Astrocyte (in vitro differentiated cells and primary cell): ENCODE measurements at regions not wholly inside any gene's neighbourhood (a gene's known extent, or its start where the extent isn't known, plus 50 kb on each side); places are given as distances from the start of the nearest gene placed in this dataset.

Source experiments
- DNase-seq: peaks from one replicate; pipeline ENCODE4 v3.0.0-alpha.2; 2010; ENCODE audit warnings: low read depth
- FAIRE-seq: peaks from 2 replicates; lab custom pipeline; 2011; peaks lifted over from hg19 to GRCh38; lab: Jason Lieb, UNC
- H2AFZ ChIP-seq: 2 replicates; pipeline ENCODE4 v1.6.0; 2012; ENCODE audit warnings: low read depth, low read length, inconsistent platforms
- H3K27ac ChIP-seq: 2 replicates; pipeline ENCODE4 v1.5.1; 2011; ENCODE audit warnings: low read depth, low read length, inconsistent platforms
- H3K27me3 ChIP-seq: 2 replicates; pipeline ENCODE4 v1.6.0; 2011; ENCODE audit warnings: low read length, inconsistent platforms; ENCODE audit not compliant: insufficient read depth
- H3K36me3 ChIP-seq: 2 replicates; pipeline ENCODE4 v1.5.1; 2011; ENCODE audit warnings: low read length, inconsistent platforms; ENCODE audit not compliant: insufficient read depth
- H3K4me1 ChIP-seq: 2 replicates; pipeline ENCODE4 v1.5.1; 2011; ENCODE audit warnings: low read length, inconsistent platforms; ENCODE audit not compliant: insufficient read depth
- H3K4me2 ChIP-seq: 2 replicates; pipeline ENCODE4 v1.6.0; 2012; ENCODE audit warnings: low read length, inconsistent platforms
- H3K4me3 ChIP-seq: 2 replicates; pipeline ENCODE4 v1.5.1; 2011; ENCODE audit warnings: low read depth, mild to moderate bottlenecking, low read length, inconsistent platforms; ENCODE audit not compliant: insufficient read depth
- H3K79me2 ChIP-seq: 2 replicates; pipeline ENCODE4 v1.6.0; 2012; ENCODE audit warnings: mild to moderate bottlenecking, low read length, inconsistent platforms; ENCODE audit not compliant: insufficient read depth
- H3K9ac ChIP-seq: 2 replicates; pipeline ENCODE4 v1.6.0; 2012; ENCODE audit warnings: mild to moderate bottlenecking, low read length, inconsistent platforms
- H3K9me3 ChIP-seq: 2 replicates; pipeline ENCODE4 v1.5.1; 2012; ENCODE audit warnings: low read depth, mild to moderate bottlenecking, low read length, inconsistent platforms; ENCODE audit not compliant: insufficient read depth
- H4K20me1 ChIP-seq: 2 replicates; pipeline ENCODE4 v1.6.0; 2012; ENCODE audit warnings: low read length, inconsistent platforms; ENCODE audit not compliant: insufficient read depth
- H3K27ac Mint-ChIP-seq: one replicate; pipeline ENCODE4 v1.8.0; 2021; ENCODE audit warnings: mild to moderate bottlenecking, mixed read lengths; ENCODE audit not compliant: unreplicated experiment
- H3K27me3 Mint-ChIP-seq: one replicate; pipeline ENCODE4 v1.8.0; 2021; ENCODE audit warnings: low read depth, mixed read lengths; ENCODE audit not compliant: unreplicated experiment
- H3K36me3 Mint-ChIP-seq: one replicate; pipeline ENCODE4 v1.8.0; 2021; ENCODE audit warnings: low read depth, mixed read lengths; ENCODE audit not compliant: unreplicated experiment
- H3K4me1 Mint-ChIP-seq: one replicate; pipeline ENCODE4 v1.8.0; 2021; ENCODE audit warnings: low read depth, mixed read lengths; ENCODE audit not compliant: unreplicated experiment
- H3K4me3 Mint-ChIP-seq: one replicate; pipeline ENCODE4 v1.8.0; 2021; ENCODE audit warnings: mild to moderate bottlenecking, moderate library complexity, mixed read lengths; ENCODE audit not compliant: unreplicated experiment
- H3K9me3 Mint-ChIP-seq: one replicate; pipeline ENCODE4 v1.8.0; 2021; ENCODE audit warnings: mild to moderate bottlenecking, mixed read lengths; ENCODE audit not compliant: unreplicated experiment
- EZH2 ChIP-seq: IDR thresholded peaks from 2 replicates; pipeline ENCODE4 v1.6.1; 2012; ENCODE audit warnings: mild to moderate bottlenecking, low read length, inconsistent platforms; ENCODE audit not compliant: insufficient read depth
- TF ChIP-seq, protein P1 (sequence below): IDR thresholded peaks from 2 replicates; pipeline ENCODE4 v1.5.1; 2011; ENCODE audit warnings: low read depth, mild to moderate bottlenecking, inconsistent platforms, low read length, moderate library complexity; ENCODE audit not compliant: insufficient read depth

DNA sequence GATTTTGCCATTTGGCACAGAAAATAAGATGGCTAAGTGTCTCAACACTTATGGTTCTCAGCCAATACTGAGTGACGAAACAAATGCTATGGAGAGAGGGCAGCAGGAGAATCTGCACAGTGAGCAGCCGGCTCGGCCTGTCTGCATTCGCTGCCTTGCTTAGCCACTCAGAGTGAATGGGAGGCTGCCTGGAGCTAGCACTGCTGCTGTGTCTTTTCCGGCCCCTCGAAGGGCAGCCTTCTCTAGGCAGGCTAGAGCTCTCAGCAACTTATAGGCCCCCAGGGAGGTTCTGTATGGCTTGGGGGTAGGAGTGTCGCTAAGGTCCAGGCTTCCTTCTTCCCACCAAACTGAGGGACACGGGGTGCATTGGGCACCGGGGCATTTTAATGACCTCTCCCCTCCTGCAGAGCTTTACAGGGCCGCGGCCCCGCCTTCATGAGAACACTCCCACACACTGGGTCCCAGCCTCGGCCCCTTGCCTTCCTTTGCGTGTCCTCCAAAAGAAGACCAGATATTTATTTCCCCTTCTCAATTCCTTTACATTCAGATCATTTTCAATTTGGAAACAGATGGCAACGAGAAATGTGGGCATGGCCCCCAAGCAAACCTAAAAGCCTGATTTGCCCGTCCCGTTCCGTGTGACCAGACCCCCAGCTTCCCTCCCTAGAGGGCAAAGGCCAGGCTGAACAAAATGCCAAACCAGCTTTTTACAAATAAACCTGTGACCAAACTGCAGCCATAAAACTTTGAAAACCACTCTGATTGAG is 670.9 kb downstream of the TOX3 start:
- Mint-ChIP-seq H3K9me3 (no peaks in the 10 kb centered on the region), H3K27ac (no peak overlapping the region), H3K4me1 (peaks cover 6% of the 10 kb centered on the region), H3K4me3 (no peak overlapping the region), H3K27me3 (peaks cover 5% of the 10 kb centered on the region), H3K36me3 (no peaks in the 10 kb centered on the region)
- Histone ChIP-seq H3K9me3 (no peaks in the 10 kb centered on the region), H2AFZ (no peak overlapping the region), H3K79me2 (no peaks in the 10 kb centered on the region), H3K4me3 (no peak overlapping the region), H3K4me2 (no peak overlapping the region), H3K36me3 (no peaks in the 10 kb centered on the region), H4K20me1 (no peaks in the 10 kb centered on the region), H3K27me3 (no peaks in the 10 kb centered on the region), H3K9ac (no peak overlapping the region), H3K27ac (no peak overlapping the region), H3K4me1 (peaks cover 15% of the 10 kb centered on the region)
- TF ChIP-seq, protein P1, sequence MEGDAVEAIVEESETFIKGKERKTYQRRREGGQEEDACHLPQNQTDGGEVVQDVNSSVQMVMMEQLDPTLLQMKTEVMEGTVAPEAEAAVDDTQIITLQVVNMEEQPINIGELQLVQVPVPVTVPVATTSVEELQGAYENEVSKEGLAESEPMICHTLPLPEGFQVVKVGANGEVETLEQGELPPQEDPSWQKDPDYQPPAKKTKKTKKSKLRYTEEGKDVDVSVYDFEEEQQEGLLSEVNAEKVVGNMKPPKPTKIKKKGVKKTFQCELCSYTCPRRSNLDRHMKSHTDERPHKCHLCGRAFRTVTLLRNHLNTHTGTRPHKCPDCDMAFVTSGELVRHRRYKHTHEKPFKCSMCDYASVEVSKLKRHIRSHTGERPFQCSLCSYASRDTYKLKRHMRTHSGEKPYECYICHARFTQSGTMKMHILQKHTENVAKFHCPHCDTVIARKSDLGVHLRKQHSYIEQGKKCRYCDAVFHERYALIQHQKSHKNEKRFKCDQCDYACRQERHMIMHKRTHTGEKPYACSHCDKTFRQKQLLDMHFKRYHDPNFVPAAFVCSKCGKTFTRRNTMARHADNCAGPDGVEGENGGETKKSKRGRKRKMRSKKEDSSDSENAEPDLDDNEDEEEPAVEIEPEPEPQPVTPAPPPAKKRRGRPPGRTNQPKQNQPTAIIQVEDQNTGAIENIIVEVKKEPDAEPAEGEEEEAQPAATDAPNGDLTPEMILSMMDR: no peak
- no peak for TF ChIP-seq EZH2
- no peak for DNase-seq
- FAIRE-seq: no peak

DNA sequence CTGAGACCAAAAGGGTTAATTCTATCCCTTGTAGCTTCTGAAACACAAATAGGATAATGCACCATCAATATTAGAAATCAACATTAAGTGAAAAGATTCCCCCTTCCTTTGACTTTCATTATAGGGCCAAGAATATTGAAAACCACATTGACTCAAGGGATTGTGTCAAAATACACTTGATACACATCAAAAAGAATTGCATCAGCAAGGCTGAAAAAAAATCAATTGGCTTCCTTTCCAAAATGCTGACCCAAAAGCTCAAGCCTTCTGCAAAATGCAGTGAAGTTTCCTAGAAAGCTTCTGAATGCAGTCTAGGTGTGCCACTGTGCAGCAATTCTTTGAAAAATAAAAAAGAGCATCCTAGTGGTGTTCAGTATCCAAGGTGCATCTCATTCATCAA is 674.4 kb downstream of the TOX3 start:
- Histone ChIP-seq H3K4me2 (no peak overlapping the region), H4K20me1 (no peaks in the 10 kb centered on the region), H3K79me2 (no peaks in the 10 kb centered on the region), H2AFZ (no peak overlapping the region), H3K9me3 (no peaks in the 10 kb centered on the region), H3K4me3 (no peak overlapping the region), H3K27ac (no peak overlapping the region), H3K4me1 (no peaks in the 10 kb centered on the region), H3K36me3 (no peaks in the 10 kb centered on the region), H3K9ac (no peak overlapping the region), H3K27me3 (no peaks in the 10 kb centered on the region)
- no peak for FAIRE-seq
- no peak for TF ChIP-seq EZH2
- TF ChIP-seq, protein P1: no peak
- Mint-ChIP-seq H3K9me3 (no peaks in the 10 kb centered on the region), H3K4me1 (no peaks in the 10 kb centered on the region), H3K36me3 (no peaks in the 10 kb centered on the region), H3K27me3 (peaks cover 4% of the 10 kb centered on the region), H3K27ac (no peak overlapping the region), H3K4me3 (no peak overlapping the region)
- DNase-seq: no peak

DNA sequence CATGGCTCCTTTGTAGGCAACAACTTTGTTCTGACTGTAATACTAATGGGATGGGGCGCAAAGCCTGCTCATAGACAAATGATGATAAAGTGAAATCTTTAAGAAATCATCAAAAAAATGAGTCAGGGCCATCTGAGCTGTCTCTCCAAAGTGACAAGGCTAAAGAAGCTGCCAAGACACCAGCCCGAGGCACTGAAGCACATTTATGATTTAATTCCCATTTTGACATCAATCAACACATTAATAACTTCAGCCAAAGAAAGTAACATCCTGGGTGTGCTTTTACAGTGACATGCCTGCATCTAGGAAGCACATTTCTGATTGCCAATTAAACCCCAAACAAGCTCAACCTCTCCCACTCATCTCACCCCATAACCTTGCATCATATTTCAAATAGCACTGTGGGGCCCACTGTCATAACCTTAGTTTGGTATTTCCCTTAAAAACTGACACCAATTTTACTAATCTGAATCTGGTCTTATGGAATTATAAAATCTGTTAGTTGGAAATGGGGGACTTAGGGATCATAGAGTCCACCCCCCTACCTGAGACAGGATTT is 676.6 kb downstream of the TOX3 start:
- no peak overlapping the region for H3K4me3 Mint-ChIP-seq
- no peaks in the 10 kb centered on the region for H3K79me2 ChIP-seq
- FAIRE-seq: no peak

More for the DNA sequence above, 676.6 kb downstream of the TOX3 start:
- Histone ChIP-seq H3K9me3 (no peaks in the 10 kb centered on the region), H3K36me3 (no peaks in the 10 kb centered on the region), H3K27ac (no peak overlapping the region), H3K4me1 (no peaks in the 10 kb centered on the region), H3K4me3 (no peak overlapping the region), H3K4me2 (no peak overlapping the region), H2AFZ (no peak overlapping the region), H3K27me3 (no peaks in the 10 kb centered on the region), H4K20me1 (no peaks in the 10 kb centered on the region), H3K9ac (no peak overlapping the region)
- TF ChIP-seq, protein P1: no peak
- TF ChIP-seq EZH2: no peak
- no peak overlapping the region for H3K27ac Mint-ChIP-seq
- H3K4me1 Mint-ChIP-seq: no peaks in the 10 kb centered on the region
- DNase-seq: no peak
- H3K9me3 Mint-ChIP-seq: no peaks in the 10 kb centered on the region
- H3K27me3 Mint-ChIP-seq: peaks cover 4% of the 10 kb centered on the region
- H3K36me3 Mint-ChIP-seq: no peaks in the 10 kb centered on the region
